BJ (cell line): ENCODE measurements at regions not wholly inside any gene's neighbourhood (a gene's known extent, or its start where the extent isn't known, plus 50 kb on each side); places are given as distances from the start of the nearest gene placed in this dataset.

ENCODE experiments used
- CTCF ChIA-PET: fragments of 350-600 bp; formaldehyde crosslinking; extraction: SDS; loops from one replicate; lab custom pipeline; 2021; ENCODE audit warnings: antibody characterized with exemption, inconsistent platforms; lab: Yijun Ruan, JAX
- POLR2A ChIA-PET: fragments of 300-600 bp; sonication (Branson Sonifier 250); formaldehyde crosslinking; extraction: SDS; loops from one replicate; lab custom pipeline; 2021; ENCODE audit warnings: antibody characterized with exemption; lab: Charles Lee
- DNase-seq: peaks from one replicate; pipeline ENCODE4 v3.0.0-alpha.2; 2011; ENCODE audit warnings: low read depth
- H3K27me3 ChIP-seq: 2 replicates; pipeline ENCODE4 v1.6.0; 2011; ENCODE audit warnings: low read length; ENCODE audit not compliant: control insufficient read depth, insufficient read depth
- H3K36me3 ChIP-seq: 2 replicates; pipeline ENCODE4 v1.5.1; 2011; ENCODE audit warnings: low read length; ENCODE audit not compliant: control insufficient read depth, insufficient read depth
- H3K4me3 ChIP-seq: 2 replicates; pipeline ENCODE4 v1.5.1; 2011; ENCODE audit warnings: low read depth, mild to moderate bottlenecking, control low read depth, low read length
- CTCF ChIP-seq: IDR thresholded peaks from 2 replicates; pipeline ENCODE4 v1.5.1; 2011; ENCODE audit warnings: low read depth, mild to moderate bottlenecking, control low read depth, inconsistent platforms, low read length, moderate library complexity; ENCODE audit not compliant: insufficient read depth

- ChIA-PET POLR2A (interaction anchor here (1.2 to 2.1 kb wide), 2 partner anchors 245 to 247 kb away, joined by 7 to 9 read pairs; partner anchors contain the start of gene GLUL), CTCF (interaction anchor here (1.0 to 8.1 kb wide), 15 partner anchors 15 to 300 kb away, joined by 3 to 291 read pairs (median 7); partner anchors contain the start of gene GLUL)
- H3K4me3 ChIP-seq = no peak overlapping the region
- H3K36me3 ChIP-seq = no peaks in the 10 kb centered on the region
- TF ChIP-seq CTCF = no peak
- no peak for DNase-seq
- no peaks in the 10 kb centered on the region for H3K27me3 ChIP-seq
Measured at GRCh38 chr1:182144646-182145030, 83.1 kb upstream of the ZNF648 start.

- POLR2A ChIA-PET = interaction anchor here (0.8 to 2.1 kb wide), 3 partner anchors 246 to 250 kb away, joined by 7 to 9 read pairs (median 9); partner anchors contain the start of gene GLUL
- no peak for TF ChIP-seq CTCF
- Histone ChIP-seq H3K27me3 (no peaks in the 10 kb centered on the region), H3K4me3 (no peak overlapping the region), H3K36me3 (no peaks in the 10 kb centered on the region)
- CTCF ChIA-PET = interaction anchor here (0.6 to 8.1 kb wide), 52 partner anchors 9 to 641 kb away, joined by 3 to 291 read pairs (median 6); partner anchors contain the start of gene GLUL
- DNase-seq = peak; percentile 69
Measured at GRCh38 chr1:182143825-182144645, 82.5 kb upstream of the ZNF648 start.

- POLR2A ChIA-PET = interaction anchor here (0.6 to 2.1 kb wide), 4 partner anchors 246 to 251 kb away, joined by 7 to 9 read pairs (median 8); partner anchors contain the start of gene GLUL
- Histone ChIP-seq H3K36me3 (no peaks in the 10 kb centered on the region), H3K4me3 (no peak overlapping the region), H3K27me3 (no peaks in the 10 kb centered on the region; the same call in 1 of the 2 replicates)
- CTCF ChIA-PET = interaction anchor here (0.6 to 8.1 kb wide), 67 partner anchors 8 to 642 kb away, joined by 3 to 291 read pairs (median 5); partner anchors contain the start of gene GLUL
- DNase-seq = no peak
- TF ChIP-seq CTCF = peak; percentile 96
Measured at GRCh38 chr1:182143154-182143657, 81.7 kb upstream of the ZNF648 start.

GRCh38 chr1:182142621-182143020, 81.1 kb upstream of the ZNF648 start:
- POLR2A ChIA-PET = interaction anchor here (0.6 kb wide), 1 partner anchor 248 kb away, joined by 7 read pairs; no protein-coding TSS in a partner anchor
- no peaks in the 10 kb centered on the region for H3K36me3 ChIP-seq

More at GRCh38 chr1:182142621-182143020, 81.1 kb upstream of the ZNF648 start:
- TF ChIP-seq CTCF = no peak
- CTCF ChIA-PET = interaction anchor here (0.6 to 8.1 kb wide), 55 partner anchors 8 to 302 kb away, joined by 3 to 291 read pairs (median 6); partner anchors contain the start of gene GLUL
- DNase-seq = no peak
- Histone ChIP-seq H3K27me3 (no peaks in the 10 kb centered on the region; the same call in 1 of the 2 replicates), H3K4me3 (no peak overlapping the region)
